ENCODE measurements at regions not wholly inside any gene's neighbourhood (a gene's known extent, or its start where the extent isn't known, plus 50 kb on each side); places are given as distances from the start of the nearest gene placed in this dataset.

DNA sequence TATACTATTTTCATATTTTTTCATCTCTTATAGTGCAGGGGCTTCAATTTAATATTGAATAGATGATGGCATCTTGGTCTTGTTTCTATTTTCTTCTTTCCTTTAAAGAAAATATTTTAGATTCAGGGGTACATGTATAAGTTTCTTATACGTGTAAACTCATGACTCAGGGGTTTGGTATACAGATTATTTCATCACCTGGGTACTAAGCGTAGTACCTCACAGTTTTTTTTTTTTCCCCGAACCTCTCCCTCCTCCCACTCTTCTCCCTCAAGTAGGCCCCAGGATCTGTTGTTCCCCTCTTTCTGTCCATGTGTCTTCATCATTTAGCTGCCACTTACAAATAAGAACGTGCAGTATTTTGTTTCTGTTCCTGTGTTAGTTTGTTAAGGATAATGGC lies 172.6 kb downstream of the TMTC3 start:
- H3K4me1 ChIP-seq (ENCODE audit: control insufficient read depth, insufficient read depth, low read length): no peaks in the 10 kb centered on the region
- H3K9me3 ChIP-seq (replicated peaks; ENCODE audit: control insufficient read depth, insufficient read depth, low read length): no peaks in the 10 kb centered on the region
- SMC1A ChIA-PET (ENCODE audit: uncharacterized antibody, unreplicated experiment): interaction anchor here (0.7 kb wide), 1 partner anchor 158 kb away, joined by 4 read pairs; no protein-coding TSS in a partner anchor
- no peaks in the 10 kb centered on the region for H4K20me1 ChIP-seq (ENCODE audit: control insufficient read depth, insufficient read depth)
- FAIRE-seq (no peak), ATAC-seq (no peak), DNase-seq (ENCODE audit: low read depth, low spot score) (no peak)
- no peaks in the 10 kb centered on the region for H3K79me2 ChIP-seq (ENCODE audit: control insufficient read depth, insufficient read depth, low read length)
- no peak overlapping the region for H2AFZ ChIP-seq (ENCODE audit: control insufficient read depth, low read depth, low read length)
- no peaks in the 10 kb centered on the region for H3K27me3 ChIP-seq (replicated peaks in 1 of 2; ENCODE audit: control insufficient read depth in 2 of 2, insufficient read depth in 2 of 2, low read length in 1 of 2)
- RAD21 ChIA-PET (ENCODE audit: unreplicated experiment): no interaction called here
- H3K4me3 ChIP-seq: no peak overlapping the region
- CTCF ChIA-PET: no interaction called here
- intact Hi-C loops (cut with micrococcal nuclease; ENCODE audit: unreplicated experiment): no loop called here
- no peak overlapping the region for H3K9ac ChIP-seq (ENCODE audit: control insufficient read depth, insufficient read depth, low read length)
- no peak overlapping the region for H3K4me2 ChIP-seq (ENCODE audit: control insufficient read depth, insufficient read depth)
- WGBS (ENCODE audit: insufficient coverage, insufficient replicate concordance, low lambda C conversion rate, missing lambda C conversion rate): 61% methylated on average over 4 of the region's 4 CpGs
- H3K36me3 ChIP-seq (ENCODE audit: control insufficient read depth in 2 of 2, insufficient read depth in 2 of 2, low read length in 1 of 2): no peaks in the 10 kb centered on the region
- BruUV-seq (replicated peaks): no TSS peak
- POLR2A ChIA-PET: no interaction called here
- no peak overlapping the region for H3K27ac ChIP-seq (ENCODE audit: control insufficient read depth, insufficient read depth)
- in situ Hi-C loops (cut with MboI): no loop called here
- TF ChIP-seq POLR2AphosphoS2 (IDR thresholded peaks at IDR 0.05; ENCODE audit: low read depth, low read length): no peak
- TF ChIP-seq HDAC2 (IDR thresholded peaks at IDR 0.05): no peak
- TF ChIP-seq ZZZ3 (IDR thresholded peaks at IDR 0.05; ENCODE audit: control insufficient read depth, insufficient read length, low read depth): no peak
- TF ChIP-seq, protein P1, sequence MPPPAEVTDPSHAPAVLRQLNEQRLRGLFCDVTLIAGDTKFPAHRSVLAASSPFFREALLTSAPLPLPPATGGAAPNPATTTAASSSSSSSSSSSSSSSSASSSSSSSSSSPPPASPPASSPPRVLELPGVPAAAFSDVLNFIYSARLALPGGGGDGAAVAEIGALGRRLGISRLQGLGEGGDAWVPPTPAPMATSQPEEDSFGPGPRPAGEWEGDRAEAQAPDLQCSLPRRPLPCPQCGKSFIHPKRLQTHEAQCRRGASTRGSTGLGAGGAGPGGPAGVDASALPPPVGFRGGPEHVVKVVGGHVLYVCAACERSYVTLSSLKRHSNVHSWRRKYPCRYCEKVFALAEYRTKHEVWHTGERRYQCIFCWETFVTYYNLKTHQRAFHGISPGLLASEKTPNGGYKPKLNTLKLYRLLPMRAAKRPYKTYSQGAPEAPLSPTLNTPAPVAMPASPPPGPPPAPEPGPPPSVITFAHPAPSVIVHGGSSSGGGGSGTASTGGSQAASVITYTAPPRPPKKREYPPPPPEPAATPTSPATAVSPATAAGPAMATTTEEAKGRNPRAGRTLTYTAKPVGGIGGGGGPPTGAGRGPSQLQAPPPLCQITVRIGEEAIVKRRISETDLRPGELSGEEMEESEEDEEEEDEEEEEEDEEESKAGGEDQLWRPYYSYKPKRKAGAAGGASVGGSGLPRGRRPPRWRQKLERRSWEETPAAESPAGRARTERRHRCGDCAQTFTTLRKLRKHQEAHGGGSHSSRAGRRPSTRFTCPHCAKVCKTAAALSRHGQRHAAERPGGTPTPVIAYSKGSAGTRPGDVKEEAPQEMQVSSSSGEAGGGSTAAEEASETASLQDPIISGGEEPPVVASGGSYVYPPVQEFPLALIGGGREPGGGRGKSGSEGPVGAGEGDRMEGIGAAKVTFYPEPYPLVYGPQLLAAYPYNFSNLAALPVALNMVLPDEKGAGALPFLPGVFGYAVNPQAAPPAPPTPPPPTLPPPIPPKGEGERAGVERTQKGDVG (CRISPR knock-in tag; IDR thresholded peaks at IDR 0.05): no peak
- no peak for TF ChIP-seq ZNF207 (IDR thresholded peaks at IDR 0.05; ENCODE audit: borderline replicate concordance)
- no peak for TF ChIP-seq NR2C2 (IDR thresholded peaks at IDR 0.05; ENCODE audit: borderline replicate concordance, control insufficient read depth, insufficient read length, low read depth)
- no peak for TF ChIP-seq JUND (IDR thresholded peaks at IDR 0.05; ENCODE audit: low read depth, low read length)
- no peak for TF ChIP-seq TCF12 (IDR thresholded peaks at IDR 0.05; ENCODE audit: low read depth, low read length)
- TF ChIP-seq SIX5 (IDR thresholded peaks at IDR 0.05; ENCODE audit: low read depth, low read length, severe bottlenecking): no peak
